ENCODE measurements at regions not wholly inside any gene's neighbourhood (a gene's known extent, or its start where the extent isn't known, plus 50 kb on each side); places are given as distances from the start of the nearest gene placed in this dataset.
A peak's percentile ranks its signal among the peaks of the same experiment; 100 is the strongest.

GRCh38 chr2:177101930-177102329 lies 110.7 kb upstream of the HNRNPA3 start:
- no peaks in the 10 kb centered on the region for H3K36me3 ChIP-seq (ENCODE audit: insufficient read depth, low read length)
- H3K4me3 ChIP-seq (ENCODE audit: insufficient read depth, low read length) = no peak overlapping the region
- H3K27me3 ChIP-seq (ENCODE audit: insufficient read depth, low read length) = no peaks in the 10 kb centered on the region
- no peaks in the 10 kb centered on the region for H3K4me1 ChIP-seq (ENCODE audit: insufficient read depth, low read length)
- TF ChIP-seq CTCF (IDR thresholded peaks at IDR 0.05; ENCODE audit: extremely low read depth, low read depth, low read length) = no peak
- H2AFZ ChIP-seq (ENCODE audit: low read length) = no peak overlapping the region
- no peak for DNase-seq (ENCODE audit: insufficient read length, low spot score, missing footprints)
- no peaks in the 10 kb centered on the region for H3K79me2 ChIP-seq (ENCODE audit: insufficient read depth, low read length)
- no peaks in the 10 kb centered on the region for H4K20me1 ChIP-seq (ENCODE audit: insufficient read depth, low read length)
- no peak overlapping the region for H3K4me2 ChIP-seq (ENCODE audit: insufficient read depth, low read length)
- H3K9me3 ChIP-seq (ENCODE audit: low read depth, low read length) = no peaks in the 10 kb centered on the region
- H3K27ac ChIP-seq (ENCODE audit: low read depth, low read length) = no peak overlapping the region

- Histone ChIP-seq H3K4me1 (ENCODE audit: insufficient read depth, low read length) (no peaks in the 10 kb centered on the region), H3K9me3 (ENCODE audit: low read depth, low read length) (no peaks in the 10 kb centered on the region), H3K27me3 (ENCODE audit: insufficient read depth, low read length) (no peaks in the 10 kb centered on the region), H3K4me2 (ENCODE audit: insufficient read depth, low read length) (no peak overlapping the region), H3K36me3 (ENCODE audit: insufficient read depth, low read length) (no peaks in the 10 kb centered on the region), H4K20me1 (ENCODE audit: insufficient read depth, low read length) (no peaks in the 10 kb centered on the region), H3K27ac (ENCODE audit: low read depth, low read length) (no peak overlapping the region), H2AFZ (ENCODE audit: low read length) (no peak overlapping the region), H3K4me3 (ENCODE audit: insufficient read depth, low read length) (no peak overlapping the region), H3K79me2 (ENCODE audit: insufficient read depth, low read length) (no peaks in the 10 kb centered on the region)
- no peak for DNase-seq (ENCODE audit: insufficient read length, low spot score, missing footprints)
- TF ChIP-seq CTCF (IDR thresholded peaks at IDR 0.05; ENCODE audit: extremely low read depth, low read depth, low read length) = peak; percentile 13
Observed at GRCh38 chr2:177106212-177106611, 106.4 kb upstream of the HNRNPA3 start.

GRCh38 chr2:177108890-177109289 lies 103.7 kb upstream of the HNRNPA3 start:
- Histone ChIP-seq H3K79me2 (ENCODE audit: insufficient read depth, low read length) (no peaks in the 10 kb centered on the region), H3K9me3 (ENCODE audit: low read depth, low read length) (no peaks in the 10 kb centered on the region), H3K4me2 (ENCODE audit: insufficient read depth, low read length) (no peak overlapping the region), H3K36me3 (ENCODE audit: insufficient read depth, low read length) (no peaks in the 10 kb centered on the region), H3K27ac (ENCODE audit: low read depth, low read length) (no peak overlapping the region), H3K4me3 (ENCODE audit: insufficient read depth, low read length) (no peak overlapping the region), H3K27me3 (ENCODE audit: insufficient read depth, low read length) (no peaks in the 10 kb centered on the region), H3K4me1 (ENCODE audit: insufficient read depth, low read length) (no peaks in the 10 kb centered on the region), H4K20me1 (ENCODE audit: insufficient read depth, low read length) (no peaks in the 10 kb centered on the region), H2AFZ (ENCODE audit: low read length) (no peak overlapping the region)
- DNase-seq (ENCODE audit: insufficient read length, low spot score, missing footprints) = no peak
- no peak for TF ChIP-seq CTCF (IDR thresholded peaks at IDR 0.05; ENCODE audit: extremely low read depth, low read depth, low read length)

- Histone ChIP-seq H3K4me1 (ENCODE audit: insufficient read depth, low read length) (no peaks in the 10 kb centered on the region), H4K20me1 (ENCODE audit: insufficient read depth, low read length) (no peaks in the 10 kb centered on the region), H3K36me3 (ENCODE audit: insufficient read depth, low read length) (no peaks in the 10 kb centered on the region), H3K79me2 (ENCODE audit: insufficient read depth, low read length) (no peaks in the 10 kb centered on the region), H3K27ac (ENCODE audit: low read depth, low read length) (no peak overlapping the region), H3K27me3 (ENCODE audit: insufficient read depth, low read length) (no peaks in the 10 kb centered on the region), H3K4me3 (ENCODE audit: insufficient read depth, low read length) (no peak overlapping the region), H3K9me3 (ENCODE audit: low read depth, low read length) (no peaks in the 10 kb centered on the region), H2AFZ (ENCODE audit: low read length) (no peak overlapping the region), H3K4me2 (ENCODE audit: insufficient read depth, low read length) (no peak overlapping the region)
- no peak for DNase-seq (ENCODE audit: insufficient read length, low spot score, missing footprints)
- no peak for TF ChIP-seq CTCF (IDR thresholded peaks at IDR 0.05; ENCODE audit: extremely low read depth, low read depth, low read length)
Observed at GRCh38 chr2:177114712-177115111, 97.9 kb upstream of the HNRNPA3 start.
